Stimulated activated CD4-positive, alpha-beta T cell treated with anti-CD3 and anti-CD28 coated beads, Interleukin-12 subunit alpha, Interleukin-12 subunit beta, amount 100 ng/mL, for 48 hours (primary cell): ENCODE measurements at regions not wholly inside any gene's neighbourhood (a gene's known extent, or its start where the extent isn't known, plus 50 kb on each side); places are given as distances from the start of the nearest gene placed in this dataset.

ENCODE experiments used
- DNase-seq, 3 donors: peaks; one replicate each; pipeline ENCODE4 v3.0.0-alpha.2; 2020; ENCODE audit warnings: low read depth in 2 of 3, low spot score in 1 of 3

- no peak for DNase-seq
Measured at GRCh38 chr14:75370416-75371205, 57.2 kb upstream of the JDP2 start.

- DNase-seq, result no peak
Measured at GRCh38 chr14:75371297-75371696, 56.5 kb upstream of the JDP2 start.

GRCh38 chr14:75372260-75372659, 55.6 kb upstream of the JDP2 start:
- no peak for DNase-seq

- no peak for DNase-seq
Measured at GRCh38 chr14:75373133-75373532, 54.7 kb upstream of the JDP2 start.

GRCh38 chr14:75373616-75374015, 54.2 kb upstream of the JDP2 start:
- no peak for DNase-seq

GRCh38 chr14:75374911-75375310, 52.9 kb upstream of the JDP2 start:
- DNase-seq, result no peak

GRCh38 chr14:75375983-75376382, 51.8 kb upstream of the JDP2 start:
- no peak for DNase-seq
